KOPT-K1 (cell line): ENCODE measurements at regions not wholly inside any gene's neighbourhood (a gene's known extent, or its start where the extent isn't known, plus 50 kb on each side); places are given as distances from the start of the nearest gene placed in this dataset.
"Not testable (repeated sequence)": the region's sequence is repeated elsewhere in the genome, so short reads cannot be mapped to it uniquely, and the experiment has no call there.

ENCODE experiments used
- H3K27ac ChIP-seq: fragments of 200-600 bp; sonication (generic); 2 replicates; pipeline ENCODE4 v1.5.1; 2016; ENCODE audit warnings: antibody characterized with exemption, mild to moderate bottlenecking, low read depth, low read length; ENCODE audit not compliant: poor library complexity, severe bottlenecking
- H3K36me3 ChIP-seq: fragments of 200-600 bp; sonication (generic); 2 replicates; pipeline ENCODE4 v1.5.1; 2017; ENCODE audit warnings: antibody characterized with exemption, mild to moderate bottlenecking, low read length, moderate library complexity; ENCODE audit not compliant: insufficient read depth
- H3K9me3 ChIP-seq: fragments of 200-600 bp; sonication (generic); 2 replicates; pipeline ENCODE4 v1.5.1; 2017; ENCODE audit warnings: antibody characterized with exemption, low read length, mild to moderate bottlenecking; ENCODE audit not compliant: insufficient read depth, poor library complexity, severe bottlenecking

- Histone ChIP-seq H3K36me3 (no peaks in the 10 kb centered on the region), H3K9me3 (peaks cover 10% of the 10 kb centered on the region), H3K27ac (no peak overlapping the region)
Measured at GRCh38 chr17:26731005-26731921, 562.7 kb upstream of the WSB1 start.

GRCh38 chr17:26731926-26732325 is 562.0 kb upstream of the WSB1 start:
- H3K27ac ChIP-seq, H3K36me3 ChIP-seq: not testable (repeated sequence)
- peaks cover 10% of the 10 kb centered on the region for H3K9me3 ChIP-seq

- not testable (repeated sequence) for H3K27ac ChIP-seq
Measured at GRCh38 chr17:26734775-26735174, 559.1 kb upstream of the WSB1 start.

GRCh38 chr17:26735977-26736376 is 557.9 kb upstream of the WSB1 start:
- peaks cover 10% of the 10 kb centered on the region for H3K9me3 ChIP-seq
- H3K36me3 ChIP-seq, H3K27ac ChIP-seq: not testable (repeated sequence)

More at GRCh38 chr17:26734775-26735174, 559.1 kb upstream of the WSB1 start:
- H3K9me3 ChIP-seq = peaks cover 10% of the 10 kb centered on the region
- not testable (repeated sequence) for H3K36me3 ChIP-seq

GRCh38 chr17:26765860-26766709 is 527.8 kb upstream of the WSB1 start:
- H3K27ac ChIP-seq = no peak overlapping the region
- no peaks in the 10 kb centered on the region for H3K36me3 ChIP-seq
- no peaks in the 10 kb centered on the region for H3K9me3 ChIP-seq

- H3K27ac ChIP-seq = no peak overlapping the region
- H3K9me3 ChIP-seq = no peaks in the 10 kb centered on the region
- no peaks in the 10 kb centered on the region for H3K36me3 ChIP-seq
Measured at GRCh38 chr17:26766743-26767142, 527.2 kb upstream of the WSB1 start.

- Histone ChIP-seq H3K9me3 (peaks cover 11% of the 10 kb centered on the region), H3K36me3 (no peaks in the 10 kb centered on the region), H3K27ac (no peak overlapping the region)
Measured at GRCh38 chr17:26773189-26774188, 520.4 kb upstream of the WSB1 start.

GRCh38 chr17:26774291-26775218 is 519.4 kb upstream of the WSB1 start:
- Histone ChIP-seq H3K9me3 (peaks cover 11% of the 10 kb centered on the region), H3K27ac (no peak overlapping the region), H3K36me3 (no peaks in the 10 kb centered on the region)

- Histone ChIP-seq H3K27ac (no peak overlapping the region), H3K9me3 (peaks cover 11% of the 10 kb centered on the region), H3K36me3 (no peaks in the 10 kb centered on the region)
Measured at GRCh38 chr17:26775219-26775822, 518.6 kb upstream of the WSB1 start.

GRCh38 chr17:26780187-26780814 is 513.6 kb upstream of the WSB1 start:
- peaks cover 39% of the 10 kb centered on the region for H3K9me3 ChIP-seq
- H3K36me3 ChIP-seq, H3K27ac ChIP-seq: not testable (repeated sequence)

GRCh38 chr17:26782153-26782552 is 511.8 kb upstream of the WSB1 start:
- Histone ChIP-seq H3K9me3 (peaks cover 57% of the 10 kb centered on the region), H3K27ac (no peak overlapping the region), H3K36me3 (no peaks in the 10 kb centered on the region)

- no peak overlapping the region for H3K27ac ChIP-seq
- H3K9me3 ChIP-seq = peaks cover 99% of the 10 kb centered on the region
- no peaks in the 10 kb centered on the region for H3K36me3 ChIP-seq
Measured at GRCh38 chr17:26792486-26792885, 501.4 kb upstream of the WSB1 start.

- no peaks in the 10 kb centered on the region for H3K36me3 ChIP-seq
- H3K27ac ChIP-seq = no peak overlapping the region
- peaks cover 83% of the 10 kb centered on the region for H3K9me3 ChIP-seq
Measured at GRCh38 chr17:26807024-26807423, 486.9 kb upstream of the WSB1 start.
